ENCODE measurements at regions not wholly inside any gene's neighbourhood (a gene's known extent, or its start where the extent isn't known, plus 50 kb on each side); places are given as distances from the start of the nearest gene placed in this dataset.

DNA sequence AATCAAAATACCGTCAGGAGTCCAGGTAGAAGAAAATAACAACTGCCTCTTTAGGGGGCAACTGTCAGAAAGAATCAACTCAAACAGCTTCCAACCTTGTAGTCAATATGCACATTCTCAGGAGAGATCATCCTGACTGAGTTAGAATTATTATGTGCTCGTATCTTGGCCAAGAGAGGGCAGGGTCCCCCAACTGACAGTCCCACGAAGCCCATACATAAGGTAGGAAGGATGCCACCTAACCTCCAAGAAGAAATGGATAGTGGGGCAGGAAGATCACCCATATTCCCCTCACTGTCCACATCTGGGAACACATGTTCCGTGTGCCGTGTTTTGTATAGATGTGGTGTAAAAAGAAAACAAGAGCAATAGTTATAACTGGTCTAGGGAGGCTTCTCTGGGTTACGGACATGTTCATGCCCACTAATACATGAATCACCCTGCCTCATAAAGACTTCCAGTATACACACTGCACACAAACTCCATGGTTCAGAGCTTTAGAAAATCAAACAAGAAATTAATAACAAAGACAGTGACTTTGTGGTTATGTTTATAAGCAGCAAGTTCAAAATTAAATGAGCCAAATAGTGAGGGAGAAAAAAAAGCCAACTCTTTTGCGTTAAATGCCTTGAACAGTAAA lies 295.6 kb downstream of the FGFR2 start:
- TF ChIP-seq, protein P1, sequence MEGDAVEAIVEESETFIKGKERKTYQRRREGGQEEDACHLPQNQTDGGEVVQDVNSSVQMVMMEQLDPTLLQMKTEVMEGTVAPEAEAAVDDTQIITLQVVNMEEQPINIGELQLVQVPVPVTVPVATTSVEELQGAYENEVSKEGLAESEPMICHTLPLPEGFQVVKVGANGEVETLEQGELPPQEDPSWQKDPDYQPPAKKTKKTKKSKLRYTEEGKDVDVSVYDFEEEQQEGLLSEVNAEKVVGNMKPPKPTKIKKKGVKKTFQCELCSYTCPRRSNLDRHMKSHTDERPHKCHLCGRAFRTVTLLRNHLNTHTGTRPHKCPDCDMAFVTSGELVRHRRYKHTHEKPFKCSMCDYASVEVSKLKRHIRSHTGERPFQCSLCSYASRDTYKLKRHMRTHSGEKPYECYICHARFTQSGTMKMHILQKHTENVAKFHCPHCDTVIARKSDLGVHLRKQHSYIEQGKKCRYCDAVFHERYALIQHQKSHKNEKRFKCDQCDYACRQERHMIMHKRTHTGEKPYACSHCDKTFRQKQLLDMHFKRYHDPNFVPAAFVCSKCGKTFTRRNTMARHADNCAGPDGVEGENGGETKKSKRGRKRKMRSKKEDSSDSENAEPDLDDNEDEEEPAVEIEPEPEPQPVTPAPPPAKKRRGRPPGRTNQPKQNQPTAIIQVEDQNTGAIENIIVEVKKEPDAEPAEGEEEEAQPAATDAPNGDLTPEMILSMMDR (IDR thresholded peaks at IDR 0.05; ENCODE audit: low read length) = no peak
- no peak for TF ChIP-seq EZH2 (IDR thresholded peaks at IDR 0.05; ENCODE audit: borderline replicate concordance, low read length)
